Right atrium auricular region (tissue), 2 donors: ENCODE measurements at regions not wholly inside any gene's neighbourhood (a gene's known extent, or its start where the extent isn't known, plus 50 kb on each side); places are given as distances from the start of the nearest gene placed in this dataset.

ENCODE experiments used
- DNase-seq: peaks from one replicate; pipeline ENCODE4 v3.0.0-alpha.2; 2019; ENCODE audit warnings: low spot score
- H3K27ac ChIP-seq, 2 donors: fragments of 200-600 bp; sonication (generic); 1 replicate in 1 of 2; 2 replicates in 1 of 2; pipeline ENCODE4 v1.5.1; 2016 to 2019
- H3K27me3 ChIP-seq, 2 donors: fragments of 200-600 bp; sonication (generic); one replicate each; pipeline versions ENCODE4 v1.5.1 to v1.6.0; 2017 to 2019
- H3K36me3 ChIP-seq: fragments of 200-600 bp; sonication (generic); one replicate; pipeline ENCODE4 v1.5.1; 2016
- H3K4me1 ChIP-seq, 2 donors: fragments of 200-600 bp; sonication (generic); one replicate each; pipeline versions ENCODE4 v1.5.1 to v1.6.0; 2017 to 2019
- H3K4me3 ChIP-seq, 2 donors: fragments of 200-600 bp; sonication (generic); 1 replicate in 1 of 2; 2 replicates in 1 of 2; pipeline ENCODE4 v1.5.1; 2017 to 2019; ENCODE audit warnings: mild to moderate bottlenecking in 1 of 2, moderate library complexity in 1 of 2
- H3K9me3 ChIP-seq, 2 donors: fragments of 200-600 bp; sonication (generic); one replicate each; pipeline ENCODE4 v1.5.1; 2019
- TF ChIP-seq, protein P1 (sequence below), 2 donors: fragments of 200-600 bp; sonication (generic); IDR thresholded peaks; one replicate each; pipeline ENCODE4 v1.5.1; 2019; ENCODE audit warnings: antibody characterized with exemption in 2 of 2

DNA sequence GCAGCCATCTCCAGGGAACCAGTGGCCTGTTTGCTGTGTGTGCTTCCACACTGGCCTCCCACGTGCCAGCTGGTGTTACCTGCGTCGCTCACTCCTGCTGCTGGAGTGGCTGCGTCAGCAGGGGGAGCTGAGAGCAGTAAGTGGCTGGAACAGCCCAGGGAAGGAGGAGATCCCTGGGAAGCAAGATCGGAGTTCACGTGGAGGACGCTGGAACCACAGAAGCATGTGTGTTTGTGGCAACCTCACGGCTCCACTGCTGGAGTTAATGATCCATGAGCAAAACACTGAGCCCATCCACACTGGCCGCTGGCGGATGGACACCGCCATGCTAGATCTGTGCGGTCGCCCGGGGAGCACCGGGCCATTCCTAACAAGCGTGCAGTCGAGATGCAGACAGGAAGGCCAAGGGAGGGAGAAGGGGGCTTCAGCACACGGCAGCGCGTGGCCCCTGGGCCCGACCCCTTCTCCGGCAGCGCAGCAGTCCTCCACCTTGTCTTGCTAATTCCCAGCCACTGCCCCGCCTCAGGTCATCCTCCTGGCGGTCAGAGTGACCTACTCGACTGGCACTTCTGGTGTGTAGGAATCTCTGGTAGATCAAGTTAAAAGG is 68.5 kb upstream of the EEPD1 start:
- TF ChIP-seq, protein P1, sequence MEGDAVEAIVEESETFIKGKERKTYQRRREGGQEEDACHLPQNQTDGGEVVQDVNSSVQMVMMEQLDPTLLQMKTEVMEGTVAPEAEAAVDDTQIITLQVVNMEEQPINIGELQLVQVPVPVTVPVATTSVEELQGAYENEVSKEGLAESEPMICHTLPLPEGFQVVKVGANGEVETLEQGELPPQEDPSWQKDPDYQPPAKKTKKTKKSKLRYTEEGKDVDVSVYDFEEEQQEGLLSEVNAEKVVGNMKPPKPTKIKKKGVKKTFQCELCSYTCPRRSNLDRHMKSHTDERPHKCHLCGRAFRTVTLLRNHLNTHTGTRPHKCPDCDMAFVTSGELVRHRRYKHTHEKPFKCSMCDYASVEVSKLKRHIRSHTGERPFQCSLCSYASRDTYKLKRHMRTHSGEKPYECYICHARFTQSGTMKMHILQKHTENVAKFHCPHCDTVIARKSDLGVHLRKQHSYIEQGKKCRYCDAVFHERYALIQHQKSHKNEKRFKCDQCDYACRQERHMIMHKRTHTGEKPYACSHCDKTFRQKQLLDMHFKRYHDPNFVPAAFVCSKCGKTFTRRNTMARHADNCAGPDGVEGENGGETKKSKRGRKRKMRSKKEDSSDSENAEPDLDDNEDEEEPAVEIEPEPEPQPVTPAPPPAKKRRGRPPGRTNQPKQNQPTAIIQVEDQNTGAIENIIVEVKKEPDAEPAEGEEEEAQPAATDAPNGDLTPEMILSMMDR (IDR thresholded peaks at IDR 0.05) = peak; percentile 20 to 48
- Histone ChIP-seq H3K27me3 (no peaks in the 10 kb centered on the region), H3K4me3 (no peak overlapping the region), H3K4me1 (no peaks in the 10 kb centered on the region), H3K36me3 (no peaks in the 10 kb centered on the region), H3K27ac (no peak overlapping the region), H3K9me3 (no peaks in the 10 kb centered on the region)
- no peak for DNase-seq

DNA sequence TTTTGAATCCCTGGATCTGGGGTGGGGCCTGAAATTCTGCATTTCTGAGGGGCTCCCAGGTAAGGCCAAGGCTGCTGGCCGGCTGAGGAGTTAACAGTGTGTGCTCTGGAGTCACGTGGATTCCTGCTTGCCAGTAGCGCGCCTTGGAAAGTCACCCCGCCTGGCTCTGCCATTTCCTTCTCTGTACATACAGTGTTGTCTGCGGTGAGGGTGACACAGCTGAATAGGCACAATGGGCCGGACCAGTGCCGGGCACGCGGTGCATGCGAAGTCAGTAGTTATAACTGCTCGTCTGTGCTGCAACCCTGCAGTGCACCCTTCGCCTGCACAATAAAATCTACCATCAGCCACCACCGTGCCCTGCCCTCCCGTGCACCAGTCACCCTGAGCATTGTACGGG is 68.0 kb upstream of the EEPD1 start:
- Histone ChIP-seq H3K27me3 (no peaks in the 10 kb centered on the region), H3K4me3 (no peak overlapping the region), H3K36me3 (no peaks in the 10 kb centered on the region), H3K27ac (no peak overlapping the region), H3K9me3 (no peaks in the 10 kb centered on the region), H3K4me1 (no peaks in the 10 kb centered on the region)
- DNase-seq = no peak
- TF ChIP-seq, protein P1 (IDR thresholded peaks at IDR 0.05) = no peak

DNA sequence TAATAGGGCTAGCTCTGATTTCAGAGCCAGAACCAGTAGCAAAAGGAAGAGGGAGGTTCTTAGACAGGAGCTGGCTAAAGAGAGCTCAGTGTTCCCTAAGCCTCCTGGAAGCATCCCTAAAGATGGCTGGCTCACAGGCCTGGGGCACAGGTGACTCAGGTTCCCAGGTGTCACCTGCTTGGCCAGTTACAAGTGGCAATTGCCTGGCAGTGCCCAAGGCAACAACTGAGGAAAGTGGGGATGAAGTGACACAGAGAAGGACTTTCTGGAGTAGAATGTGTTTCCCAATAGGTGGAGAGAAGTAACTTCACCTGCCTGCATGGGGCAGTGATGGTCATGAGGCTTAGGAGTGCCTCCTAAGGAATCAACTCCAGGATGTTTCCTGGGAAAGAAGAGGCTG is 66.5 kb upstream of the EEPD1 start:
- Histone ChIP-seq H3K4me1 (no peaks in the 10 kb centered on the region), H3K36me3 (no peaks in the 10 kb centered on the region), H3K27me3 (no peaks in the 10 kb centered on the region), H3K9me3 (no peaks in the 10 kb centered on the region), H3K4me3 (no peak overlapping the region), H3K27ac (no peak overlapping the region)
- TF ChIP-seq, protein P1 (IDR thresholded peaks at IDR 0.05) = no peak
- no peak for DNase-seq

DNA sequence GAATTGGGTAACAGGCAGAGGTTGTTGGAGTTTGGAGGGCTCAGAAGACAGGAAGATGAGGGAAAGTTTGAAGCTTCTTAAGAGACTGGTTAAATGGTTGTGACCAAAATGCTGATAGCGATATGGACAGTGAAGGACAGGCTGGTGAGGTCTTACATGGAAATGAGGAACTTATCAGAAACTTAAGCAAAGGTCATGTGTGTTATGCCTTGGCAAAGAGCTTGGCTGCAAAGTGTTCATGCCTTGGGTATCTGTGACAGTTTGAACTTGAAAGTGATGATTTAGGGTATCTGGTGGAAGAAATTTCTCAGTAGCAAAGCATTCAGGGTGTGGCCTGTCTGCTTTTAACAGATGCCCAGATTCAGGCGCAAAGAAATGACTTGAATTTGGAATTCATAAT is 64.5 kb upstream of the EEPD1 start:
- no peak overlapping the region for H3K4me3 ChIP-seq
- H3K36me3 ChIP-seq = no peaks in the 10 kb centered on the region
- DNase-seq = no peak
- no peaks in the 10 kb centered on the region for H3K27me3 ChIP-seq
- TF ChIP-seq, protein P1 (IDR thresholded peaks at IDR 0.05) = no peak
- no peaks in the 10 kb centered on the region for H3K9me3 ChIP-seq
- no peak overlapping the region for H3K27ac ChIP-seq
- no peaks in the 10 kb centered on the region for H3K4me1 ChIP-seq

DNA sequence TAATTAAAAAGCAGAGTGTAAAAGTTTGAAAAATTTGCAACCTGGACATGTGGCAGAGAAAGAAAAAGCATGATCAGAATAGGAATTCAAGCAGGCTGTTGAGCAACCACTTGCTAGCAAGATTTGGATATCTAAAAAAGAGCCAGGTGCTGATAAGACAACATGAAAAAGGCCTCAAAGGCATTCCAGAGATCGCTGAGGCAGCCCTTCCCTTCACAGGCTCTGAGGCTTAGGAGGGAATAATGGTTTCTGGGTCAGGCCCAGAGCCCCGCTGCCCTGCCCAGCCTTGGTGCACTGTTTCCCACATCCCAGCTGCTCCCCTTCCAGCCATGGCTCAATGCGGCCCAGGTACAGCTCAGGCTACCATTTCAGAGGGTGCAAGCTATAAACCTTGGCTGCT is 64.1 kb upstream of the EEPD1 start:
- TF ChIP-seq, protein P1 (IDR thresholded peaks at IDR 0.05) = no peak
- H3K27me3 ChIP-seq = no peaks in the 10 kb centered on the region
- no peaks in the 10 kb centered on the region for H3K4me1 ChIP-seq
- no peaks in the 10 kb centered on the region for H3K36me3 ChIP-seq
- no peaks in the 10 kb centered on the region for H3K9me3 ChIP-seq
- no peak overlapping the region for H3K27ac ChIP-seq
- no peak overlapping the region for H3K4me3 ChIP-seq
- no peak for DNase-seq
